DMS79 treated with DMSO at 0.1 percent for 48 hours (cell line): ENCODE measurements at regions not wholly inside any gene's neighbourhood (a gene's known extent, or its start where the extent isn't known, plus 50 kb on each side); places are given as distances from the start of the nearest gene placed in this dataset.

Source experiments
- DNase-seq: peaks from one replicate; lab custom pipeline; 2025; lab: John Stamatoyannopoulos, UW

DNA sequence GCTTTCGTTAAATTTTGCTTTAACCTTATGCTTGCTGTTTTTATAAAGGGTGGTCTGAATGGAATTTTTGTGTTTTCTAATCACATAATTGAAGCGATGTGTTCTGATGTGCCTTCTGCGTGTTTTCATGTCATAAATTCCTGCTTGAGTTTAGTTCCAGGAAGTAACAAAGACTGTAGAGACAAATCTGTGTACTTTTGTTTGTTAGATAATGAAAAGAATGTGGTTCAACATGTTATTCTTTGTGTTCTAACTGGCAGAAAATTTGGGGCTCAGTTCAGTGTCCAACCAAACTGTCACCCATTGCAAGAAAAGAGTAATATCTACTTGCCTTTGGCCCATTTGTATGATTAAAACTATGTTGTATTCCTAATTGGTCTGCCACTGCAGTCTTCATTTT is 324.0 kb downstream of the DIPK2A start:
- no peak for DNase-seq

DNA sequence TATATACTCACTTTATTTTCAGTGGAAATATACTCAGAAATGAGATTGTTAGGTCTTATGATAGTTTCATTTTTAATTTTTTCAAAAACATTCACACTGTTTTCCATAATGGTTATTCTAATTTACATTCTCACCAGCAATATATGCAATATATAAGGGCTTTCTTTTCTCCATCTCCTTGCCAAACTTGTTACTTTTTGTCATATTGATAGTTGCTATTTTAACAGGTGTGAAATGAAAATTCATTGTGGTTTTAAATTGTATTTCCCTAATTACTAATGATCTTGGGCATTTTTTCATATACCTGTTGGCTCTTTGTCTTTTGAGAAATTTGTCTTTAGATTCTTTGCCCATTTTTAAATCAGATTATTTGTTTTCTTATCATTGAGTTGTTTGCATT is 325.2 kb downstream of the DIPK2A start:
- no peak for DNase-seq

DNA sequence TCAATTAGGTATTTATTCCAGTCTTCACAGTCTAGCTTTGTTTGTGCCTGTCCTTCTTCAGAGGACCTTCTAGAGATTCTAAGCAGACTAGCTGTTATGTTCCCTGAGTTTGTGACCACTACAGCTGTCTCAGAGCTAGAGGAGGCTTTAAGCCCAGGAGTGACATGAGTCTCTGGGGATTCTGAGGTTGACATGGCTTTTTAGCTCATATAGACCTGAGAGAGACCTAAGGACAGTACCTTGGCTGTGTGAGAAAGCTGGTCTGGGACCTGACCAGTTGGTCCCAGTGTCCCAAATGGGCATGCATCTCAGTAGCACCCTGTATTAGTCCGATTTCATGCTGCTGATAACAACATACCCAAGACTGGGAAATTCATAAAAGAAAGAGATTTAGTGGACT is 330.2 kb downstream of the DIPK2A start:
- no peak for DNase-seq

DNA sequence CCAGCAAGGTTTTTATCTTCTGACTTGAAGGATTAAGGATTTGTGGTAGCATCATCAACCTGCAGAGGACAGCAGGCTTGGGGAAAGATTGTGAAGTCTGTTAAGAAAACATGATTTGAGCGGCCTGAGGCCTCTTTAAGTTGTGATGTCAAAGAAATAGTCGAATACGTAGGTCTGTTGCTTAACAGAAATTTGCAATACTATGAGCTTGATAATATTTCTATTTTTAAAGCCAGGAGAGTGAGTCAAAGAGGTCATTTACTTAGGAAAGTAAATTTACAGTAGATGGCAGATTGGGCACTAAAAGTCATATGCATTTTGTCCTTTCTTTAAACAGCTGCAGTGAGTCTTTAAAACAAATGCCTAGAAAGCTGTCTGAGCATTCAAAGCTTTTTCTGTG is 336.3 kb downstream of the DIPK2A start:
- DNase-seq = no peak

DNA sequence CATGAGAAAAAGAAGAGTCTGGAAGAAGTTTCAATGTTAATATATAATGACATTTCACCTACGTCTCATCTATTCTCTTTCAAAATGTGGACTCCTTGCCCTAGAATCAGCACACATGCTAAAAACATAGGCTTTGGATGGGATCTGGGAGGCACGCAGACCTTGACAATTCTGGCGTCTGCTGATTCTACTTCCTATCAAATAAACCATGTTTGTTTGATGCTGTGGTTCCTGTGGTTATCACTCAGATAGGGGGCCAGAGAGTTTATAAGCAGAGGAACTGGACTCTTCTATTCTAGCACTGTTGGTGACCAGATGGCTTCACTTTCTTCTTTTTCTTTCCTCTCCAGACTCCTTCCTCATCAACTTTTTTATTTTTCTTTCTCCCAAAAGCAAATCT is 336.8 kb downstream of the DIPK2A start:
- no peak for DNase-seq

DNA sequence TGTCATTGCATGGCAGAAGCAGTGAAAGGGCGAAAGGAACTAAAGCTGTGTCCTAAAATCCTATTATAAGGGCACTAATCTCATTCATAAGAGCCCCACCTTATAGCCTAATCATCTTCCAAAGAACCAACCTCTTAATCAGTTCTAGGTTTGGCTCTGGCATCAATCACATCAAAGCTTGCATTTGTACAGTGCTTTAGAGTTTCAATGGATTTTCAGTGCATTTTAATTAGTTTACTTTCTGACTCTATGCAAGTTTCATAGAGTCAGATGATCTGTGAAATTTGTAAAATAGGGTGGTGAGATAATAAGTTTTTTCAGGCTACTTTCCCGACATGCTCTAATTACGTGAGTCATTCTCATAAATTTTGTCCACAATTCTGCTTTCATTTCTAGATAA is 341.1 kb downstream of the DIPK2A start:
- DNase-seq = no peak

DNA sequence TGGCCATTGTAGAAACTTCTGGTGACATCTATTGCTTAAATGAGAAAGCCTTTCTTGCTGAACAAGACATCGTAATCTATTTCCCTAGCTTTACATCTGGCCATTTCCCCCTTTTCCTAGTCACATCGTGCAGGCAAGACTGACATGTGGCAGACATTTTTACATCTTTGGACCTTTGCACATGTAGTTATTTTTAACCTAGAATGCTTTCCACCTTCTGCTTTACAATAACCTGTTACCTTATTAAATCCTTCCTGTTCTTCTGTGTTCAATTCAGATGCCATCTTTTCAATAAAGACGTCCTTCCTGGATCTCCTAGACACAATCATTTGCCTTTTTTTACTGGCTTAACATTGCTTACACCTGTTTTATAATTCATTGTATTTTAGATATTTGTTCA is 343.3 kb downstream of the DIPK2A start:
- DNase-seq = no peak

DNA sequence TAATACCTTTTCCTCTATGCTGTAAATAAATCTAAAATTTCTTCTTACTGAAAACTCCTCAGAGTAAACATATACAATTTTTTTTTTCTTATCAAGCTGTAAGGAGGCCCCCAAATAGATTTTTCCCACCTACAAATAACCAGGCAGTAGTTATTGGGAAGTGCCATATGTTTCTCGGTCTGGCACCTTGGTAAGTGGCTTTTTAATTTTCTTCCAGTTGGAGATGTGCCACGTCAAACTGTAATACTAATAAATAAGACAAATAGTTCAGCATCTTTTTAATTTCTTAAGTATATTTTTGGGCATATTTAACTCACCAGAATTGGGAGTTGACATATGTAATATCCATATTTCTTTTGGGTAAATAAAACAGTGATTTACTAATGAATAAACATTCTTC is 346.3 kb downstream of the DIPK2A start:
- DNase-seq = no peak

DNA sequence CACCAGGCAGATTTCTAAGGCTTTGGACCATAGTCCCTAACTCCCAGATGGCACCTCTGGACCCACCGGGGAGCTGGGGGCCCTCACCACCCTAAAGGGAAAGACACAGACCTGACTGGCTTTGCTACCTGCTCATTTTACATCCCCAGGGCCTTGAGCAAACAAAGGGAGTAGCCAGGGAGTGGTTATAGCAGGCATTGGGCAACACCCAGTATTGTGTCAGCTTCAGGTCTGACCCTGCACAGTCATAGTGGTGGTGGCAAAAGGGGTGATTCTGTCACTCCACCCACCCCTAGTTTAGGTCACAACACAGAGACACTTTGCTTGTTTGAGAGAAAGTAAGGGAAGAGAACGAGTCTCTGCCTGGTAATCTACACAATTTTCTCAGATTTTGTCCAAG is 352.5 kb downstream of the DIPK2A start:
- DNase-seq = no peak

DNA sequence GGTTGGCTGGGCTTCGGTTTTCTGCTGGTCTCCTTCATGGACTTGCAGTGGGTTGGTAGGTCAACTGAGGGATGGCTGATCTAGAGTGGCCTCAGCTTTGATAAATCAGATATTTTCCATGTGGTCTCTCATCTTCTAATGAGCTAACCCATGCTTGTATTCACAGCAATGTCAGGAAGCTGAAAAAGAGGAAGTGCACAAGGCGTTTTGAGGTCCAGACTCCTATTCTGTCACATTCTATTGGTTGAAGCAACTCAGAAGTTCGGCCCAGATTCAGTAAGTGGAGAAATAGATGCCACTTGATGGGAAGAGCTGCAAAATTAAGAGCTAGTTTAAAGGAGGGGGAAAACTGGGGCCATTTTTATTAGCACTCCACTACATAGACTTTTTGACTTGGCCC is 361.2 kb downstream of the DIPK2A start:
- no peak for DNase-seq

DNA sequence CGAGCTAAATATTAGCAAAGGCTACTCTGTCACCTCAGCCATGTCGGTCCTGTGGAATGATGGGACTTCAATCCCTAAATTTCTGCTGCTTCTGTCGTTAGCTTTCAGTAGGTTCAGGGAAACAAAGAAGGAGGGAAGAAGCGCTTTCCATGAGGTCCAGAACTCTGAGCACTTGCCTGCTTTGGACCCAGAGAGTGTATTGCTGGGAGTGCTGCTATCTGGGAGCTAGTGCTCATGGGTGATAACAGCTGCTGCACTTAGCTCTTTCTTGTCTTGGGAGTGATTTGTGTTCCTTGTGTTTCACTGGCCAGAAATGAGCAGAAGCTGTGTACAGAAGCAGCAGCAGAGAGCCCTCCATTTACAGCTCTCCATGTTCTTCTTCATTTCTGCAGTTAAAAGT is 369.8 kb downstream of the DIPK2A start:
- DNase-seq = no peak

DNA sequence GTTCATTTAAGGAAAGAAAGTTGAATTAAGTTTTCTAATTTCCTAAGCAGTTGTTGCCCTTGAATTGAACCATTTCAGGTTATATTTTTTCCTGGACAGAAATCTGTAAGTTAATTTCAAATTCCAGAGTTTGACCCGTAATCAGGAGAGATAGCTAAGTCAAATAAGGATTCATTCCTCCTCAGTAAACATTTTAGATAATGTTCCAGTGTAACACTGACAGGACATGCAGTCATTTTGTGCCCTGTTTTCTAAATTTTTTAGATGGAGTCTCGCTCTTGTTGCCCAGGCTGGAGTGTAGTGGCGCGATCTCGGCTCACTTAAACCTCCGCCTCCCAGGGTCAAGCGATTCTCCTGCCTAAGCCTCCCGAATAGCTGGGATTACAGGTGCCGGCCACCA is 371.7 kb downstream of the DIPK2A start:
- no peak for DNase-seq

DNA sequence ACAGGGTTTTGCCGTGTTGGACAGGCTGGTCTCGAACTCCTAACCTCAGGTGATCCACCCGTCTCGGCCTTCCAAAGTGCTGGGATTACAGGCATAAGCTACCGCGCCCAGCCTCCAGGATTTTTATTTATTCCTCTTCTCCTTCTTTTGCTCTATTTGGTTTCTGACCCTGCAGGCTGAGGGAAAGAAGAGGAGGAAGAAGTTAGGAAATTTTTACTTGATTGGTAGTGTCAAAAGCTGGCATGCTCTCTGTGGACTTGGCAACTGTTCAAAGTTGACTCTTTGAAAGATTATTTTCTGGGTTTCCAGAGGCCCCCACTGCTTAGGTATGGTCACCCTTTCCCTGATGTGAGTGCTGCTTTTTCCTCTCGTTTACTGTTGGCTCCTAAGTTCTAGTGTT is 372.2 kb downstream of the DIPK2A start:
- DNase-seq = no peak

DNA sequence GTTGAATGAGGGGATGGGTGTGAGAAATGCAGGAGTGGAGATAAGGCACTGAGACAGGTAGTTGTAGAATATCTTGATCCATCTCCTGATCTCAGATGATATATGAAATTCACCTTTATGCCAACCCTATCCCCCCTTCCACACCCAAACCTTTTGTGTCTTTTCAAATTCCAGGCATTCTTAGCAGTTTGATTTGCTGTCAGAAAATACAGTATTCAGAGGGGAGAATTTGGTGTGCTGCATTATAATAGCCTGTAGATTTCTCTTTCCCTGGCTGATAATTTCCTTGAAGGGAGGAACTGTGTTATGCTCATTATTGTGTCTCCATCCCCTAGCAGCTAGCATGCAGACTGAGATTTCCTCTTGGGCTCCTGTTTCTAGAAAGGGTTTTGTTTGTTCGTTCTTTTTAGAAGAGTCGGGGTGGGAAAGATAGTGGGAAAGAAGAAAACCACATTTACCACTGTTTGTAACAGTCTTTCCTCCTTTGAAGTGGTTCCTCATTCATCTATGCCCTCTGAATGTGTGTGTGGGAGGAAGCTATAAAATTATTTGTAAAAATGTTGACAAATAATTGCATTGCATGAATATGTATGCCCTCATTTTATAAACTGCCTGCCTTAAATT is 373.4 kb downstream of the DIPK2A start:
- no peak for DNase-seq

DNA sequence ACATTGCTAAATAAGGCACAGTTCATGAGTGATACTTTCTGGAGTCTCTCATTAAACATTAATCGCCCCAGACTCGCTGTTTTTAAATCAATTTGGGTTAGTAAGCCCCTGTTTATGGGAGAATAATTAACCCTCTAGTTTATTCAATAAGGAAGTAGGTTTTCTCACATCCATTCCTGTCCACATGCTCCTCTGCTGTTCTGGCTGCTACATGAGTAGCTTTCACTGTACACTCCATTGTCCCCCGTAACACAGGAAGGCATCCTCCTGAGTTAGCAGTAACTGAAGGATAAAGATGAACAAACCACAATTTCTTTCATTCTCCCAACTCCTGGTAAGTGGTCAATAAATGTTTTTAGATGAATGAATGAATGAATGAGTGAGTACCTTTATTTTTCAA is 378.5 kb downstream of the DIPK2A start:
- DNase-seq = no peak

DNA sequence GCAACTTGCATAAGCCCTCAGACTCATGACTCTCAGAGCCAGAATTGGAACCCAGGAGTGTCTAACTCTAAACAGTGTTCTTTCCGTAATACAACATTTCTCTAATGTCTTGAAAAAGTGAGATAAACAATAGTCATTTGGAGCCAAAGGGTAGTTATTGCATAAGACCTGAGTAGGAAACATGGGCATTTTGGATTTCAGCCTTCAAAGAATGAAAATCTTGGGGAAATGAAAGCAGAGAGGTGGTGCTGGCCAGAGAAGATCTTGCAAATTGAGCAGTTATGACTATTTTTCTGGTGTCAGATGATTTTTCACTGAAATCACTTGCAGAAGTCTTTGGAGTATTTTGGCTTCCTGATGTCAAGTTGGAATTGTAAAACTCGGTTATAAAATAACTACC is 379.4 kb downstream of the DIPK2A start:
- no peak for DNase-seq

DNA sequence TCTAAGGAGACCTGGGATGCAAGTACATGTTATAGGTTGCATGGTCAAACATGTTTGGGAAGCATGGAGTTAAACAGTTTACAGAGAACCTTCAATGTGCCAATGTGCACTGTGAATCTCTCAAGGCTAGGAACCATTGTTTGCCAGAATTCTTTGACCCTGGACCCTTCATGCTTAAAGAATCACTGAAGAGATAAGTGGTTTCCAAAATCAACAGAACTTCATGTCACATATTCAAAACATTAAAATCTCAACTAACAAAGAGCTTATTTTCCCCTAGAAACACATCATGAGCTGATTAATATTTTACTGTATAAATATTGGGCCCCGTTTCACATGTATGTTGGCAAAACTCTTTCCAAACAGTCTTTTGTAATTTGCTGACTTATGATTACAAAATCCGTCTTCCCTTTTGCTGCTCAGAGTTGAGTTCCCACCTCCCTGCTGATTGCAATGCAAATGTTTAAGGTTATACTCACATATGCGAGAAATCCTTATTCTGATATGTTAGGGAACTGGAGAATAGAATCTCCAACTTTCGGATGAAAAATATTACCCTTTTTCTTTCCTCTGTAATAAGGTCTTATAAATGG is 380.2 kb downstream of the DIPK2A start:
- DNase-seq = no peak

DNA sequence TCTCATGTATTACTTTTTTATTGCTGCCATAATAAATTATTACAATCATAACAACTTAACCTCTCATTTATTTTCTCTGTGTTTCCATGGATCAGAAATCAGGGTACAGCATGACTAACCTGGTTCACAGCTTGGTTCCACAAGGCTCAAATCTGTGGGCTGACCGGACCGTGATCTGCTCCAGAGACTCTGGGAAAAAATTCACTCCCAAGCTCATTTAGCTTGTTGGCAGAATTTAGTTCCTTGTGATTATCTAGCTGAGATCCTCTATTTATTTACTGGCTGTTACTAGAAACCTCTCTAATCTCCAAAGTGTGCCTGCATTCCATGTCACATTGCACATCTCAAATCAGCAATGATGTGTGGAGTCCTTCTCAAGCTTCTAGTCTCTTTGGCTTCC is 386.6 kb downstream of the DIPK2A start:
- DNase-seq = no peak

DNA sequence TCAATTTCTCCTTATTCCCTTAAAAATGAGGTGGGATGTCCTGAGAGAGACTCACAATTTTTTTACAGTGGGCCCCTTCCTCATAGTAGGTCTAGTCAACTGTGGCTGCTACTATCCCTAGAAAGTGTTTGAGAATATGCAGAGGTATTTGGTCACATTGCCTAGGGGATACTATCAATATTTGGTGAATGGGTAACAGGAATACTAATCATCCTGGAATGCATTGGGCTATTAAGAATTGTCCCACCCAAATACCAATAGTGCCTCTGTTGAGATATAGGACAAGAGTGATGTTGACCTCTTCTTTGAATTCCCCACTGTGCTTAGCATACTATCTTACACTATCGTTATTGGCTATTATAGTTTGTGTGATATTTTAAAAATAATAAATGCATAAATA is 389.4 kb downstream of the DIPK2A start:
- DNase-seq = no peak

DNA sequence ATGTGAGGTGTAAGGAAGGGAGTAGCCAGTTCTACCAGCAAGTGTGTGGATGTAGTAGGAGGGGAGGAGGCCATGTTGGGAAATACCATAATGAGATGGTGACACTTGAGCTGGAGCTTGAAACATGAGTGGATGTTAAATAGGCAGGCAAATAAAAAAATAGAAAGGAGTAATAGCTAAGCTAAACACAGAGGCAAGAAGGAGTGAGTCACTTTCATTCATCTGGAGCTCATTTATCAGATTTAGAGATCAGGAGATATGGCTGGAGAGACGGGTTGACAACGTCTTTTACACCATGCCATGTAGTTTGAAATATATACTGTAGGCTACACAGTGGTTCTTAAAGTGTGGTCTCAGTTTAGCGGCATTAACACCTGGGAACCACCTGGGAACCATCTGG is 390.5 kb downstream of the DIPK2A start:
- DNase-seq = no peak

DNA sequence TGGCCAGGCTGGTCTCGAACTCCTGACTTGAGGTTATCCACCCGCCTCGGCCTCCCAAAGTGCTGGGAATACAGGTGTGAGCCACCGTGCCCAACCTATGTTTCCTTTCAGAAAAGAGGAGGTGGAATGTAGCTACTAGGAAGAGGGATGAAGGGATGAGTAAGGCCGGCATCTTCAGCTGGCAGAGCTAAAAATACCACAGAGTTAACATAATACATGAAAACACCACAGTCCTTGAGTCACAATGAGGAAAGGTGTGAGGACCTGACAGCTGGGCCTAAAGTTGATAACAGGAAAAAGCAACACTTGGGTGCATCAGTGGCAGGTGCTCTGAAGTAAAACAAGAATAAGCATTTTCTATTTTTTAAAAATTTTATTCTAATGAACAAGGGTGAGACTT is 392.2 kb downstream of the DIPK2A start:
- DNase-seq = no peak

DNA sequence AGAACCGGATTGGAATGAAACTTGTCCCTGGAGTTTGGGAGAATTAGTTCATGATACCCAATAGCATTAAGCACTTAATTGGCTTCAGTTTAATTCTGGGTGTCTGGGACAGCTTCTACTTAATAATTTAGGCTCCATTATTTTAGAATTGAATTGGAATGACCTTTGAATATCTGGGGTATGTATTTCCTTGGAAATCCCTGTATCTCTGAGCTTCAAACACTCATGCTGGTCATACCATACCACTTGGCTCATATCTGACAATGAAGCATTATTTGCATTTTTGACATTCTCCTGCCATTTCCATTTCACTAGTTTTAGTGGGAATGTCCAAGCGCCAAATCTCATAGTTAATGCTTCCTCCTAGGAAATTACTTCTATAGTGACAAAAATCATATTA is 393.1 kb downstream of the DIPK2A start:
- no peak for DNase-seq

DNA sequence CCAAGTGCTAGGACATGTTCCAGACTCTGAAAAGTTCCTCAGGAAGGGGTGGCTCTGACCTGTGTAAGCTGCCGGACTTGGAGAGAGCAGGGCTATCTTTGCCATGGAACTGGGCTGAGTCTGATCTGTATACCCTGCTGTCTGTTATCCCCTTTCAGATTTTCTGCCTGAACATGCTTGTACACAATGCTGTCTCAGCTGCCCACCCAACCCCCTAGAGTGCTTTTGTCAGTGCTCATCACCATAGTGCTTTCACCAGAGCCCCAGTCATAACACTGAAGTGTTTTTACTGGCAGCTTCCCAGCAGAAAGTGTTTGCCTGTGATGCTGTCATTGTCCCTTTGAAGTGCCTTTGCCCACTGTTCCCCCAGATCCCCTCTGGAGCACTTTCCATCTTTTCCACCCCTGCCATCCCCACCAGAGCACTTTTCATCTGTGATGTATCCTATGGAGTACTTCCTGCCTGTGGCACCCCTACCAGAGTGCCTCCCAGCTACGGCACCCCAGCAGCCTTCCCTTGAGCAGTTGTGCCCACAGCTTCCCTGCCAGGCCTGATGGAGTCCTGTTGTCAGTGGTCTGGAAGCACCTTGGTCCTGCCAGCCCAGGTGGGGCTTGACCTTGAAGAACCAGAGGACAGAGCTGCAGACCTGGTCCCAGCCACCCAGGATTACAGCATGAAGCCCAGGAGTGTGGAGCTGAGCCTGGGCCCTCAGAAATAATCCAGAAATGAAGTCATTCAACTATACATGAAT is 397.7 kb downstream of the DIPK2A start:
- no peak for DNase-seq

DNA sequence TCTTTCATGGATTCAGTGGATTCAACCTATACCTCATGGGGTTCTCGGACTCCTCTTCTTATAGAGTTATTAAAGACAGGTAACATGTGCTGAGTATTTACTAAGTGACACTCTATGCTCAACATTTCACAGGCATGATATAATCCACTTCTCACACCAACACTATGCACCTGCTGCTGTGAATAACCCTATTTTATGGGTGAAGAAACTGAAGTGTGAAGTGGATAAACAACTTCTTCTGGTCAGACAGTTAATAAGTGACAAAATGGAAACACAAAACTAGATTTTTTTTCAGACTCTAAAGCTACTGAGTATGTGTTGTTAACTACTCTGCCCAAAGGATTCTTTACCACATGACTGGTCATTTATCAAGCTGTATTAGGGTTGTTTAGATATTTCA is 403.5 kb downstream of the DIPK2A start:
- DNase-seq = no peak
